Ovary (tissue), 3 donors: ENCODE measurements at regions not wholly inside any gene's neighbourhood (a gene's known extent, or its start where the extent isn't known, plus 50 kb on each side); places are given as distances from the start of the nearest gene placed in this dataset.

Source experiments
- EP300 ChIP-seq: sonication (generic); formaldehyde crosslinking; IDR thresholded peaks from one replicate; pipeline ENCODE4 v1.6.1; 2017; ENCODE audit warnings: antibody characterized with exemption
- POLR2A ChIP-seq: fragments of 450-650 bp; IDR thresholded peaks from one replicate; pipeline ENCODE4 v1.6.1; 2017; ENCODE audit warnings: antibody characterized with exemption, mild to moderate bottlenecking, moderate library complexity
- TF ChIP-seq, protein P1 (sequence below), 3 donors: fragments of 450-650 bp in 2 of 3; fragments of 200-600 bp in 1 of 3; IDR thresholded peaks; one replicate each; pipeline versions ENCODE4 v1.5.1 to v1.8.0; 2016 to 2022; ENCODE audit warnings: antibody characterized with exemption in 3 of 3, mild to moderate bottlenecking in 1 of 3
- donor health status: DM: no; HTN: no; CAD: no.

DNA sequence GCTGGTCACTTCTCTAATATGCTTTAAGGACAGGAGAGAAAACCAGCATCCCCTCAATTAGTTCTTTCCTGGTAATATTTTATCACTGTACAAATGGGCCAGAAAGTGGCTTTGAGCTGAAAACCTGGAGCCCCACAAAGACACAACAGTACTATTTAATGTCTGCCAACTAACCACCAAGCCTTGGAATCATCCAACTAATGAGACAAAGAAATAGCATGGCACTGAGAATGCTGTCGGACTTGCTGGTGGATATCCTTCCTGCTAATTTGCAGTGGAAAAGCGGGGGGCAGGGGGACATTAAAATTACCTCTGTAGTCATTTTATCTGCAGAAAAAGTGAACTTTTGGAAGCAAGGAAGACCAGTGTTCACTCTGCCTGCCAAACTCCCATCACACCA, 288.5 kb downstream of the KBTBD8 start:
- no peak for TF ChIP-seq POLR2A
- TF ChIP-seq, protein P1, sequence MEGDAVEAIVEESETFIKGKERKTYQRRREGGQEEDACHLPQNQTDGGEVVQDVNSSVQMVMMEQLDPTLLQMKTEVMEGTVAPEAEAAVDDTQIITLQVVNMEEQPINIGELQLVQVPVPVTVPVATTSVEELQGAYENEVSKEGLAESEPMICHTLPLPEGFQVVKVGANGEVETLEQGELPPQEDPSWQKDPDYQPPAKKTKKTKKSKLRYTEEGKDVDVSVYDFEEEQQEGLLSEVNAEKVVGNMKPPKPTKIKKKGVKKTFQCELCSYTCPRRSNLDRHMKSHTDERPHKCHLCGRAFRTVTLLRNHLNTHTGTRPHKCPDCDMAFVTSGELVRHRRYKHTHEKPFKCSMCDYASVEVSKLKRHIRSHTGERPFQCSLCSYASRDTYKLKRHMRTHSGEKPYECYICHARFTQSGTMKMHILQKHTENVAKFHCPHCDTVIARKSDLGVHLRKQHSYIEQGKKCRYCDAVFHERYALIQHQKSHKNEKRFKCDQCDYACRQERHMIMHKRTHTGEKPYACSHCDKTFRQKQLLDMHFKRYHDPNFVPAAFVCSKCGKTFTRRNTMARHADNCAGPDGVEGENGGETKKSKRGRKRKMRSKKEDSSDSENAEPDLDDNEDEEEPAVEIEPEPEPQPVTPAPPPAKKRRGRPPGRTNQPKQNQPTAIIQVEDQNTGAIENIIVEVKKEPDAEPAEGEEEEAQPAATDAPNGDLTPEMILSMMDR (IDR thresholded peaks at IDR 0.05) = no peak
- no peak for TF ChIP-seq EP300
